ENCODE measurements at regions not wholly inside any gene's neighbourhood (a gene's known extent, or its start where the extent isn't known, plus 50 kb on each side); places are given as distances from the start of the nearest gene placed in this dataset.

DNA sequence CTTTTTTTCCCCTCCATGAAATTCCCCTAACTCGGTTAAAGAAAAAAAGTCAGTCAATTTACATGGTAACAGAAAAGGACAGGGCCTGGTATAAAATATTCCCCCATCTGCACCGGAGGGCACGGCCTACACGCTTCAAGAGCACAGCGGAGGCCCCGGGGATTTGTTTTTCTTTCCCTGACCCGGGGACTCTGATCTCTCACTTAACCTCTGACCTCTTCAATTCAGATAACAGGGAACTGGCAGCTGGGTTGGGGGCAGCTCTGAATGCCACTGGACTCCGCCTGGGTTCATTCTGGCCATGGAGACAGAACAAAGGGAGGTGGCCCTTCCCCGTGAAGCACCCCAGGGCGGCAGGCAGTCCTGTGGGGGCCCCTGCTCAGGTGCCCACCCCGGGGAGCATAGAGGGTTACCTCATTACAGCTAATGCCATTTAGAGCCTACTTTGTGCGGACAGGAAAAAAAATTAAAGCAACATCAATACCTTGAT, 257.5 kb downstream of the SHQ1 start:
- Mint-ChIP-seq H3K4me3 (no peak overlapping the region), H3K4me1 (peaks cover 27% of the 10 kb centered on the region), H3K9me3 (no peaks in the 10 kb centered on the region), H3K36me3 (ENCODE audit: low read depth) (no peaks in the 10 kb centered on the region), H3K27me3 (ENCODE audit: insufficient read depth, low read depth, poor library complexity) (peaks cover 17% of the 10 kb centered on the region), H3K27ac (no peak overlapping the region)
- Histone ChIP-seq H3K4me1 (ENCODE audit: insufficient read depth) (peaks cover 27% of the 10 kb centered on the region), H3K27ac (ENCODE audit: low read depth) (peak overlapping the region; percentile 64; the same call in 1 of the 2 replicates), H3K4me2 (peak overlapping the region; percentile 60), H3K27me3 (ENCODE audit: insufficient read depth) (no peaks in the 10 kb centered on the region), H3K4me3 (no peak overlapping the region), H3F3A (replicated peaks; ENCODE audit: low read depth) (no peaks in the 10 kb centered on the region), H4K20me1 (replicated peaks; ENCODE audit: insufficient read depth) (no peaks in the 10 kb centered on the region), H2AFZ (peak overlapping the region; percentile 57), H3K79me2 (replicated peaks; ENCODE audit: insufficient read depth) (no peaks in the 10 kb centered on the region), H3K36me3 (ENCODE audit: insufficient read depth) (no peaks in the 10 kb centered on the region), H3K9me2 (ENCODE audit: insufficient read depth) (no peaks in the 10 kb centered on the region)
- ATAC-seq (peak; percentile 86), DNase-seq (ENCODE audit: low spot score) (peak; percentile 57)
- TF ChIP-seq NANOG (IDR thresholded peaks at IDR 0.05; ENCODE audit: borderline replicate concordance) (no peak), CREB1 (CRISPR knock-in tag; IDR thresholded peaks at IDR 0.05; ENCODE audit: low read depth) (no peak), STAT1 (IDR thresholded peaks at IDR 0.05; ENCODE audit: unreplicated experiment) (no peak), ZNF331 (CRISPR knock-in tag; IDR thresholded peaks at IDR 0.05; ENCODE audit: low read depth) (no peak), ZNF114 (CRISPR knock-in tag; IDR thresholded peaks at IDR 0.05) (no peak), POLR2AphosphoS5 (IDR thresholded peaks at IDR 0.05; ENCODE audit: low read depth) (no peak), EZH2phosphoT487 (IDR thresholded peaks at IDR 0.05; ENCODE audit: unreplicated experiment) (no peak), JUNB (IDR thresholded peaks at IDR 0.05; ENCODE audit: unreplicated experiment) (no peak), EZH2 (IDR thresholded peaks at IDR 0.05; ENCODE audit: low read depth, unreplicated experiment) (no peak)
- TF ChIP-seq, protein P1, sequence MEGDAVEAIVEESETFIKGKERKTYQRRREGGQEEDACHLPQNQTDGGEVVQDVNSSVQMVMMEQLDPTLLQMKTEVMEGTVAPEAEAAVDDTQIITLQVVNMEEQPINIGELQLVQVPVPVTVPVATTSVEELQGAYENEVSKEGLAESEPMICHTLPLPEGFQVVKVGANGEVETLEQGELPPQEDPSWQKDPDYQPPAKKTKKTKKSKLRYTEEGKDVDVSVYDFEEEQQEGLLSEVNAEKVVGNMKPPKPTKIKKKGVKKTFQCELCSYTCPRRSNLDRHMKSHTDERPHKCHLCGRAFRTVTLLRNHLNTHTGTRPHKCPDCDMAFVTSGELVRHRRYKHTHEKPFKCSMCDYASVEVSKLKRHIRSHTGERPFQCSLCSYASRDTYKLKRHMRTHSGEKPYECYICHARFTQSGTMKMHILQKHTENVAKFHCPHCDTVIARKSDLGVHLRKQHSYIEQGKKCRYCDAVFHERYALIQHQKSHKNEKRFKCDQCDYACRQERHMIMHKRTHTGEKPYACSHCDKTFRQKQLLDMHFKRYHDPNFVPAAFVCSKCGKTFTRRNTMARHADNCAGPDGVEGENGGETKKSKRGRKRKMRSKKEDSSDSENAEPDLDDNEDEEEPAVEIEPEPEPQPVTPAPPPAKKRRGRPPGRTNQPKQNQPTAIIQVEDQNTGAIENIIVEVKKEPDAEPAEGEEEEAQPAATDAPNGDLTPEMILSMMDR (conservative IDR thresholded peaks at IDR 0.05; ENCODE audit: low read depth in 2 of 2): no peak
- TF ChIP-seq, protein P2, sequence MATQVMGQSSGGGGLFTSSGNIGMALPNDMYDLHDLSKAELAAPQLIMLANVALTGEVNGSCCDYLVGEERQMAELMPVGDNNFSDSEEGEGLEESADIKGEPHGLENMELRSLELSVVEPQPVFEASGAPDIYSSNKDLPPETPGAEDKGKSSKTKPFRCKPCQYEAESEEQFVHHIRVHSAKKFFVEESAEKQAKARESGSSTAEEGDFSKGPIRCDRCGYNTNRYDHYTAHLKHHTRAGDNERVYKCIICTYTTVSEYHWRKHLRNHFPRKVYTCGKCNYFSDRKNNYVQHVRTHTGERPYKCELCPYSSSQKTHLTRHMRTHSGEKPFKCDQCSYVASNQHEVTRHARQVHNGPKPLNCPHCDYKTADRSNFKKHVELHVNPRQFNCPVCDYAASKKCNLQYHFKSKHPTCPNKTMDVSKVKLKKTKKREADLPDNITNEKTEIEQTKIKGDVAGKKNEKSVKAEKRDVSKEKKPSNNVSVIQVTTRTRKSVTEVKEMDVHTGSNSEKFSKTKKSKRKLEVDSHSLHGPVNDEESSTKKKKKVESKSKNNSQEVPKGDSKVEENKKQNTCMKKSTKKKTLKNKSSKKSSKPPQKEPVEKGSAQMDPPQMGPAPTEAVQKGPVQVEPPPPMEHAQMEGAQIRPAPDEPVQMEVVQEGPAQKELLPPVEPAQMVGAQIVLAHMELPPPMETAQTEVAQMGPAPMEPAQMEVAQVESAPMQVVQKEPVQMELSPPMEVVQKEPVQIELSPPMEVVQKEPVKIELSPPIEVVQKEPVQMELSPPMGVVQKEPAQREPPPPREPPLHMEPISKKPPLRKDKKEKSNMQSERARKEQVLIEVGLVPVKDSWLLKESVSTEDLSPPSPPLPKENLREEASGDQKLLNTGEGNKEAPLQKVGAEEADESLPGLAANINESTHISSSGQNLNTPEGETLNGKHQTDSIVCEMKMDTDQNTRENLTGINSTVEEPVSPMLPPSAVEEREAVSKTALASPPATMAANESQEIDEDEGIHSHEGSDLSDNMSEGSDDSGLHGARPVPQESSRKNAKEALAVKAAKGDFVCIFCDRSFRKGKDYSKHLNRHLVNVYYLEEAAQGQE (IDR thresholded peaks at IDR 0.05; ENCODE audit: unreplicated experiment): no peak
- TF ChIP-seq, protein P3, sequence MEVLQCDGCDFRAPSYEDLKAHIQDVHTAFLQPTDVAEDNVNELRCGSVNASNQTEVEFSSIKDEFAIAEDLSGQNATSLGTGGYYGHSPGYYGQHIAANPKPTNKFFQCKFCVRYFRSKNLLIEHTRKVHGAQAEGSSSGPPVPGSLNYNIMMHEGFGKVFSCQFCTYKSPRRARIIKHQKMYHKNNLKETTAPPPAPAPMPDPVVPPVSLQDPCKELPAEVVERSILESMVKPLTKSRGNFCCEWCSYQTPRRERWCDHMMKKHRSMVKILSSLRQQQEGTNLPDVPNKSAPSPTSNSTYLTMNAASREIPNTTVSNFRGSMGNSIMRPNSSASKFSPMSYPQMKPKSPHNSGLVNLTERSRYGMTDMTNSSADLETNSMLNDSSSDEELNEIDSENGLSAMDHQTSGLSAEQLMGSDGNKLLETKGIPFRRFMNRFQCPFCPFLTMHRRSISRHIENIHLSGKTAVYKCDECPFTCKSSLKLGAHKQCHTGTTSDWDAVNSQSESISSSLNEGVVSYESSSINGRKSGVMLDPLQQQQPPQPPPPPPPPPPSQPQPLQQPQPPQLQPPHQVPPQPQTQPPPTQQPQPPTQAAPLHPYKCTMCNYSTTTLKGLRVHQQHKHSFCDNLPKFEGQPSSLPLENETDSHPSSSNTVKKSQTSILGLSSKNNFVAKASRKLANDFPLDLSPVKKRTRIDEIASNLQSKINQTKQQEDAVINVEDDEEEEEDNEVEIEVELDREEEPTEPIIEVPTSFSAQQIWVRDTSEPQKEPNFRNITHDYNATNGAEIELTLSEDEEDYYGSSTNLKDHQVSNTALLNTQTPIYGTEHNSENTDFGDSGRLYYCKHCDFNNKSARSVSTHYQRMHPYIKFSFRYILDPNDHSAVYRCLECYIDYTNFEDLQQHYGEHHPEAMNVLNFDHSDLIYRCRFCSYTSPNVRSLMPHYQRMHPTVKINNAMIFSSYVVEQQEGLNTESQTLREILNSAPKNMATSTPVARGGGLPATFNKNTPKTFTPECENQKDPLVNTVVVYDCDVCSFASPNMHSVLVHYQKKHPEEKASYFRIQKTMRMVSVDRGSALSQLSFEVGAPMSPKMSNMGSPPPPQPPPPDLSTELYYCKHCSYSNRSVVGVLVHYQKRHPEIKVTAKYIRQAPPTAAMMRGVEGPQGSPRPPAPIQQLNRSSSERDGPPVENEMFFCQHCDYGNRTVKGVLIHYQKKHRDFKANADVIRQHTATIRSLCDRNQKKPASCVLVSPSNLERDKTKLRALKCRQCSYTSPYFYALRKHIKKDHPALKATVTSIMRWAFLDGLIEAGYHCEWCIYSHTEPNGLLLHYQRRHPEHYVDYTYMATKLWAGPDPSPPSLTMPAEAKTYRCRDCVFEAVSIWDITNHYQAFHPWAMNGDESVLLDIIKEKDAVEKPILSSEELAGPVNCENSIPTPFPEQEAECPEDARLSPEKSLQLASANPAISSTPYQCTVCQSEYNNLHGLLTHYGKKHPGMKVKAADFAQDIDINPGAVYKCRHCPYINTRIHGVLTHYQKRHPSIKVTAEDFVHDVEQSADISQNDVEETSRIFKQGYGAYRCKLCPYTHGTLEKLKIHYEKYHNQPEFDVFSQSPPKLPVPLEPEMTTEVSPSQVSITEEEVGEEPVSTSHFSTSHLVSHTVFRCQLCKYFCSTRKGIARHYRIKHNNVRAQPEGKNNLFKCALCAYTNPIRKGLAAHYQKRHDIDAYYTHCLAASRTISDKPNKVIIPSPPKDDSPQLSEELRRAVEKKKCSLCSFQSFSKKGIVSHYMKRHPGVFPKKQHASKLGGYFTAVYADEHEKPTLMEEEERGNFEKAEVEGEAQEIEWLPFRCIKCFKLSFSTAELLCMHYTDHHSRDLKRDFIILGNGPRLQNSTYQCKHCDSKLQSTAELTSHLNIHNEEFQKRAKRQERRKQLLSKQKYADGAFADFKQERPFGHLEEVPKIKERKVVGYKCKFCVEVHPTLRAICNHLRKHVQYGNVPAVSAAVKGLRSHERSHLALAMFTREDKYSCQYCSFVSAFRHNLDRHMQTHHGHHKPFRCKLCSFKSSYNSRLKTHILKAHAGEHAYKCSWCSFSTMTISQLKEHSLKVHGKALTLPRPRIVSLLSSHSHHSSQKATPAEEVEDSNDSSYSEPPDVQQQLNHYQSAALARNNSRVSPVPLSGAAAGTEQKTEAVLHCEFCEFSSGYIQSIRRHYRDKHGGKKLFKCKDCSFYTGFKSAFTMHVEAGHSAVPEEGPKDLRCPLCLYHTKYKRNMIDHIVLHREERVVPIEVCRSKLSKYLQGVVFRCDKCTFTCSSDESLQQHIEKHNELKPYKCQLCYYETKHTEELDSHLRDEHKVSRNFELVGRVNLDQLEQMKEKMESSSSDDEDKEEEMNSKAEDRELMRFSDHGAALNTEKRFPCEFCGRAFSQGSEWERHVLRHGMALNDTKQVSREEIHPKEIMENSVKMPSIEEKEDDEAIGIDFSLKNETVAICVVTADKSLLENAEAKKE (CRISPR knock-in tag; IDR thresholded peaks at IDR 0.05): no peak
- TF ChIP-seq, protein P4, sequence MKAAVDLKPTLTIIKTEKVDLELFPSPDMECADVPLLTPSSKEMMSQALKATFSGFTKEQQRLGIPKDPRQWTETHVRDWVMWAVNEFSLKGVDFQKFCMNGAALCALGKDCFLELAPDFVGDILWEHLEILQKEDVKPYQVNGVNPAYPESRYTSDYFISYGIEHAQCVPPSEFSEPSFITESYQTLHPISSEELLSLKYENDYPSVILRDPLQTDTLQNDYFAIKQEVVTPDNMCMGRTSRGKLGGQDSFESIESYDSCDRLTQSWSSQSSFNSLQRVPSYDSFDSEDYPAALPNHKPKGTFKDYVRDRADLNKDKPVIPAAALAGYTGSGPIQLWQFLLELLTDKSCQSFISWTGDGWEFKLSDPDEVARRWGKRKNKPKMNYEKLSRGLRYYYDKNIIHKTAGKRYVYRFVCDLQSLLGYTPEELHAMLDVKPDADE (IDR thresholded peaks at IDR 0.05): no peak
